PFSK-1 (cell line): ENCODE measurements at regions not wholly inside any gene's neighbourhood (a gene's known extent, or its start where the extent isn't known, plus 50 kb on each side); places are given as distances from the start of the nearest gene placed in this dataset.

Experiments used
- FOXP2 ChIP-seq: optimal IDR thresholded peaks from 2 replicates; pipeline ENCODE3; 2011; ENCODE audit warnings: borderline replicate concordance, control low read depth, inconsistent platforms; ENCODE audit not compliant: insufficient read depth; ENCODE audit errors: extremely low read length, extremely low read depth
- POLR2AphosphoS5 ChIP-seq: IDR thresholded peaks from 2 replicates; pipeline ENCODE4 v1.6.1; 2012; ENCODE audit warnings: low read depth, mild to moderate bottlenecking, control low read depth, low read length, moderate library complexity
- SIN3A ChIP-seq: IDR thresholded peaks from 2 replicates; pipeline ENCODE4 v1.6.1; 2012; ENCODE audit warnings: mild to moderate bottlenecking, low read length, moderate library complexity, borderline replicate concordance; ENCODE audit not compliant: insufficient read depth
- TAF1 ChIP-seq: IDR thresholded peaks from 2 replicates; pipeline ENCODE4 v1.6.1; 2012; ENCODE audit warnings: low read length, control low read depth, borderline replicate concordance; ENCODE audit not compliant: insufficient read depth
- TF ChIP-seq, protein P1 (sequence below), 2 experiments: IDR thresholded peaks; 2 replicates each; pipeline versions ENCODE4 v1.6.1 to v1.8.0; 2011 to 2012; ENCODE audit warnings: low read depth in 2 of 2, low read length in 2 of 2, control low read depth in 1 of 2, inconsistent platforms in 1 of 2, mild to moderate bottlenecking in 1 of 2, moderate library complexity in 1 of 2; ENCODE audit not compliant: insufficient read depth in 1 of 2

- TF ChIP-seq FOXP2 (no peak), POLR2AphosphoS5 (no peak), SIN3A (no peak), TAF1 (no peak)
- TF ChIP-seq, protein P1, sequence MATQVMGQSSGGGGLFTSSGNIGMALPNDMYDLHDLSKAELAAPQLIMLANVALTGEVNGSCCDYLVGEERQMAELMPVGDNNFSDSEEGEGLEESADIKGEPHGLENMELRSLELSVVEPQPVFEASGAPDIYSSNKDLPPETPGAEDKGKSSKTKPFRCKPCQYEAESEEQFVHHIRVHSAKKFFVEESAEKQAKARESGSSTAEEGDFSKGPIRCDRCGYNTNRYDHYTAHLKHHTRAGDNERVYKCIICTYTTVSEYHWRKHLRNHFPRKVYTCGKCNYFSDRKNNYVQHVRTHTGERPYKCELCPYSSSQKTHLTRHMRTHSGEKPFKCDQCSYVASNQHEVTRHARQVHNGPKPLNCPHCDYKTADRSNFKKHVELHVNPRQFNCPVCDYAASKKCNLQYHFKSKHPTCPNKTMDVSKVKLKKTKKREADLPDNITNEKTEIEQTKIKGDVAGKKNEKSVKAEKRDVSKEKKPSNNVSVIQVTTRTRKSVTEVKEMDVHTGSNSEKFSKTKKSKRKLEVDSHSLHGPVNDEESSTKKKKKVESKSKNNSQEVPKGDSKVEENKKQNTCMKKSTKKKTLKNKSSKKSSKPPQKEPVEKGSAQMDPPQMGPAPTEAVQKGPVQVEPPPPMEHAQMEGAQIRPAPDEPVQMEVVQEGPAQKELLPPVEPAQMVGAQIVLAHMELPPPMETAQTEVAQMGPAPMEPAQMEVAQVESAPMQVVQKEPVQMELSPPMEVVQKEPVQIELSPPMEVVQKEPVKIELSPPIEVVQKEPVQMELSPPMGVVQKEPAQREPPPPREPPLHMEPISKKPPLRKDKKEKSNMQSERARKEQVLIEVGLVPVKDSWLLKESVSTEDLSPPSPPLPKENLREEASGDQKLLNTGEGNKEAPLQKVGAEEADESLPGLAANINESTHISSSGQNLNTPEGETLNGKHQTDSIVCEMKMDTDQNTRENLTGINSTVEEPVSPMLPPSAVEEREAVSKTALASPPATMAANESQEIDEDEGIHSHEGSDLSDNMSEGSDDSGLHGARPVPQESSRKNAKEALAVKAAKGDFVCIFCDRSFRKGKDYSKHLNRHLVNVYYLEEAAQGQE (IDR thresholded peaks at IDR 0.05; ENCODE audit: insufficient read depth in 1 of 2, low read depth in 2 of 2, low read length in 2 of 2) = no peak
Observed at GRCh38 chr13:90824032-90824431, 523.5 kb upstream of the MIR17HG start.

GRCh38 chr13:90826688-90827087 lies 520.8 kb upstream of the MIR17HG start:
- TF ChIP-seq POLR2AphosphoS5 (no peak), TAF1 (no peak), FOXP2 (no peak), SIN3A (no peak)
- TF ChIP-seq, protein P1 (IDR thresholded peaks at IDR 0.05; ENCODE audit: insufficient read depth in 1 of 2, low read depth in 2 of 2, low read length in 2 of 2) = no peak

GRCh38 chr13:90830782-90831181 lies 516.7 kb upstream of the MIR17HG start:
- TF ChIP-seq, protein P1 (IDR thresholded peaks at IDR 0.05; ENCODE audit: insufficient read depth in 1 of 2, low read depth in 2 of 2, low read length in 2 of 2) = no peak
- no peak for TF ChIP-seq FOXP2
- TF ChIP-seq POLR2AphosphoS5 = no peak
- TF ChIP-seq TAF1 = no peak
- no peak for TF ChIP-seq SIN3A

- TF ChIP-seq, protein P1 (IDR thresholded peaks at IDR 0.05; ENCODE audit: insufficient read depth in 1 of 2, low read depth in 2 of 2, low read length in 2 of 2) = no peak
- TF ChIP-seq POLR2AphosphoS5 (no peak), TAF1 (no peak), FOXP2 (no peak), SIN3A (no peak)
Observed at GRCh38 chr13:90833951-90834350, 513.5 kb upstream of the MIR17HG start.

DNA sequence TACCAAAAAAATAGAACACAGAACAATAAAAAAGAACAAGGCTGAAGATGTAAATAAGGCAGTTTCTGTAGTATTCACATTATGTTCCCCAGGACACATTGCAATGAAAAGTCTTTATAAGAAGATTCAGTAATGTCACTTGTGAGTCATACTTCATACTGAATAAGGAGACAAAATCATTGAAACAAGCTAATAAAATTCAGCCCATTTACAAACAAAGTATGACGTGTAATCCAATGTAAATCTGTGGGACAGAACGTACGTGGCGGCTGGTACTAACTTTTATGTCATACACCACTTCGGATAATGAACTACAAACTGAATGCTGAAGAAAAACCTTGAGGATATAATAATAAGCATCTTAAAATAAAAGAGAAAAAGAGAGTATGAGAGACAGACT lies 512.8 kb upstream of the MIR17HG start:
- TF ChIP-seq TAF1 (no peak), POLR2AphosphoS5 (no peak), SIN3A (no peak), FOXP2 (no peak)
- TF ChIP-seq, protein P1 (IDR thresholded peaks at IDR 0.05; ENCODE audit: insufficient read depth in 1 of 2, low read depth in 2 of 2, low read length in 2 of 2) = no peak
